ENCODE measurements at regions not wholly inside any gene's neighbourhood (a gene's known extent, or its start where the extent isn't known, plus 50 kb on each side); places are given as distances from the start of the nearest gene placed in this dataset.

- peak; percentile 9 for DNase-seq
These were observed 93.4 kb upstream of the KCNK1 start for GRCh38 chr1:233520261-233521191.

- DNase-seq, result no peak
These were observed 90.9 kb upstream of the KCNK1 start for GRCh38 chr1:233523047-233523446.

GRCh38 chr1:233527818-233528217, 86.1 kb upstream of the KCNK1 start:
- no peak for DNase-seq

- DNase-seq, result no peak
These were observed 83.1 kb upstream of the KCNK1 start for GRCh38 chr1:233530665-233531386.

- no peak for DNase-seq
These were observed 73.1 kb upstream of the KCNK1 start for GRCh38 chr1:233540816-233541215.

GRCh38 chr1:233543338-233544255, 70.3 kb upstream of the KCNK1 start:
- no peak for DNase-seq

- DNase-seq, result no peak
These were observed 69.6 kb upstream of the KCNK1 start for GRCh38 chr1:233544304-233544703.

- DNase-seq, result no peak
These were observed 66.2 kb upstream of the KCNK1 start for GRCh38 chr1:233547726-233548125.

GRCh38 chr1:233549404-233549803, 64.5 kb upstream of the KCNK1 start:
- DNase-seq, result no peak

GRCh38 chr1:233549917-233550316, 64.0 kb upstream of the KCNK1 start:
- DNase-seq, result no peak

- DNase-seq, result no peak
These were observed 59.9 kb upstream of the KCNK1 start for GRCh38 chr1:233554037-233554436.

GRCh38 chr1:233561708-233562426, 52.0 kb upstream of the KCNK1 start:
- DNase-seq, result no peak

Data from stimulated activated CD4-positive, alpha-beta T cell treated with anti-CD3 and anti-CD28 coated beads, Interleukin-15, amount 100 ng/mL, for 24 hours (primary cell).